Chondrocyte (in vitro differentiated cells): ENCODE measurements at regions not wholly inside any gene's neighbourhood (a gene's known extent, or its start where the extent isn't known, plus 50 kb on each side); places are given as distances from the start of the nearest gene placed in this dataset.

Experiments used
- DNase-seq: peaks from one replicate; pipeline ENCODE4 v3.0.0; 2021; ENCODE audit warnings: mixed read lengths, low spot score
- H3K27ac Mint-ChIP-seq: one replicate; pipeline ENCODE4 v1.8.0; 2021; ENCODE audit warnings: mild to moderate bottlenecking, moderate library complexity, mixed read lengths; ENCODE audit not compliant: unreplicated experiment
- H3K27me3 Mint-ChIP-seq: 2 replicates; pipeline ENCODE4 v1.8.0; 2021; ENCODE audit warnings: low read depth, mixed read lengths
- H3K36me3 Mint-ChIP-seq: 2 replicates; pipeline ENCODE4 v1.8.0; 2021; ENCODE audit warnings: low read depth, mixed read lengths
- H3K4me1 Mint-ChIP-seq: 2 replicates; pipeline ENCODE4 v1.8.0; 2021; ENCODE audit warnings: low read depth, mild to moderate bottlenecking, mixed read lengths
- H3K4me3 Mint-ChIP-seq: one replicate; pipeline ENCODE4 v1.8.0; 2021; ENCODE audit warnings: mild to moderate bottlenecking, moderate library complexity, mixed read lengths; ENCODE audit not compliant: unreplicated experiment
- H3K9me3 Mint-ChIP-seq: 2 replicates; pipeline ENCODE4 v1.8.0; 2021; ENCODE audit warnings: low read depth, mixed read lengths
- CTCF ChIP-seq: fragments of 200-600 bp; sonication (generic); IDR thresholded peaks from 2 replicates; pipeline ENCODE4 v1.5.0; 2021; ENCODE audit warnings: antibody characterized with exemption, mild to moderate bottlenecking, moderate library complexity

- Mint-ChIP-seq H3K27ac (no peak overlapping the region), H3K36me3 (no peaks in the 10 kb centered on the region), H3K4me3 (no peak overlapping the region), H3K27me3 (no peaks in the 10 kb centered on the region), H3K9me3 (peaks cover 5% of the 10 kb centered on the region), H3K4me1 (peaks cover 43% of the 10 kb centered on the region)
- no peak for TF ChIP-seq CTCF
- no peak for DNase-seq
These were observed 63.6 kb upstream of the MAMDC2 start for GRCh38 chr9:69980041-69980440.

- H3K27me3 Mint-ChIP-seq = no peaks in the 10 kb centered on the region
- TF ChIP-seq CTCF = no peak
- H3K27ac Mint-ChIP-seq = no peak overlapping the region
- H3K9me3 Mint-ChIP-seq = peaks cover 5% of the 10 kb centered on the region
- no peaks in the 10 kb centered on the region for H3K36me3 Mint-ChIP-seq
- no peak overlapping the region for H3K4me3 Mint-ChIP-seq
- DNase-seq = no peak
- H3K4me1 Mint-ChIP-seq = peaks cover 40% of the 10 kb centered on the region
These were observed 63.1 kb upstream of the MAMDC2 start for GRCh38 chr9:69980591-69980990.

- Mint-ChIP-seq H3K4me3 (no peak overlapping the region), H3K27ac (peak overlapping the region; percentile 43), H3K27me3 (no peaks in the 10 kb centered on the region), H3K36me3 (no peaks in the 10 kb centered on the region), H3K4me1 (peaks cover 29% of the 10 kb centered on the region), H3K9me3 (peaks cover 5% of the 10 kb centered on the region)
- no peak for TF ChIP-seq CTCF
- DNase-seq = no peak
These were observed 61.8 kb upstream of the MAMDC2 start for GRCh38 chr9:69981686-69982445.

GRCh38 chr9:69984831-69985230 is 58.8 kb upstream of the MAMDC2 start:
- Mint-ChIP-seq H3K4me3 (no peak overlapping the region), H3K9me3 (no peaks in the 10 kb centered on the region), H3K27me3 (no peaks in the 10 kb centered on the region), H3K27ac (no peak overlapping the region), H3K4me1 (peaks cover 19% of the 10 kb centered on the region), H3K36me3 (no peaks in the 10 kb centered on the region)
- no peak for TF ChIP-seq CTCF
- DNase-seq = no peak

- no peak for DNase-seq
- Mint-ChIP-seq H3K4me3 (no peak overlapping the region), H3K4me1 (peaks cover 13% of the 10 kb centered on the region), H3K9me3 (no peaks in the 10 kb centered on the region), H3K27ac (no peak overlapping the region), H3K36me3 (no peaks in the 10 kb centered on the region), H3K27me3 (no peaks in the 10 kb centered on the region)
- TF ChIP-seq CTCF = no peak
These were observed 57.7 kb upstream of the MAMDC2 start for GRCh38 chr9:69985971-69986370.
